ENCODE measurements at regions not wholly inside any gene's neighbourhood (a gene's known extent, or its start where the extent isn't known, plus 50 kb on each side); places are given as distances from the start of the nearest gene placed in this dataset.

- TF ChIP-seq, protein P1, sequence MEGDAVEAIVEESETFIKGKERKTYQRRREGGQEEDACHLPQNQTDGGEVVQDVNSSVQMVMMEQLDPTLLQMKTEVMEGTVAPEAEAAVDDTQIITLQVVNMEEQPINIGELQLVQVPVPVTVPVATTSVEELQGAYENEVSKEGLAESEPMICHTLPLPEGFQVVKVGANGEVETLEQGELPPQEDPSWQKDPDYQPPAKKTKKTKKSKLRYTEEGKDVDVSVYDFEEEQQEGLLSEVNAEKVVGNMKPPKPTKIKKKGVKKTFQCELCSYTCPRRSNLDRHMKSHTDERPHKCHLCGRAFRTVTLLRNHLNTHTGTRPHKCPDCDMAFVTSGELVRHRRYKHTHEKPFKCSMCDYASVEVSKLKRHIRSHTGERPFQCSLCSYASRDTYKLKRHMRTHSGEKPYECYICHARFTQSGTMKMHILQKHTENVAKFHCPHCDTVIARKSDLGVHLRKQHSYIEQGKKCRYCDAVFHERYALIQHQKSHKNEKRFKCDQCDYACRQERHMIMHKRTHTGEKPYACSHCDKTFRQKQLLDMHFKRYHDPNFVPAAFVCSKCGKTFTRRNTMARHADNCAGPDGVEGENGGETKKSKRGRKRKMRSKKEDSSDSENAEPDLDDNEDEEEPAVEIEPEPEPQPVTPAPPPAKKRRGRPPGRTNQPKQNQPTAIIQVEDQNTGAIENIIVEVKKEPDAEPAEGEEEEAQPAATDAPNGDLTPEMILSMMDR (IDR thresholded peaks at IDR 0.05; ENCODE audit: borderline replicate concordance, extremely low read depth, low read length, poor library complexity, severe bottlenecking), result no peak
- no peak for TF ChIP-seq EZH2 (IDR thresholded peaks at IDR 0.05; ENCODE audit: borderline replicate concordance, low read depth, low read length, severe bottlenecking)
These were observed 57.0 kb downstream of the SEC61G start for GRCh38 chr7:54701982-54702381.
